Erythroblast (primary cell): ENCODE measurements at regions not wholly inside any gene's neighbourhood (a gene's known extent, or its start where the extent isn't known, plus 50 kb on each side); places are given as distances from the start of the nearest gene placed in this dataset.

Source experiments
- GATA1 ChIP-seq: IDR thresholded peaks from 2 replicates; pipeline ENCODE4 v1.6.1; 2011; ENCODE audit warnings: low read depth, mild to moderate bottlenecking, control low read depth, low read length, moderate library complexity
- POLR2A ChIP-seq: IDR thresholded peaks from 2 replicates; pipeline ENCODE4 v1.6.1; 2011; ENCODE audit warnings: mild to moderate bottlenecking, low read length

GRCh38 chr1:191618181-191618580, 540.1 kb upstream of the RGS18 start:
- TF ChIP-seq POLR2A: no peak
- no peak for TF ChIP-seq GATA1
